Ascending aorta (tissue), 2 donors: ENCODE measurements at regions not wholly inside any gene's neighbourhood (a gene's known extent, or its start where the extent isn't known, plus 50 kb on each side); places are given as distances from the start of the nearest gene placed in this dataset.
A peak's percentile ranks its signal among the peaks of the same experiment; 100 is the strongest.
"Not testable (repeated sequence)": the region's sequence is repeated elsewhere in the genome, so short reads cannot be mapped to it uniquely, and the experiment has no call there.

ENCODE experiments used
- DNase-seq, 2 donors: peaks; one replicate each; pipeline ENCODE4 v3.0.0-alpha.2; 2019; ENCODE audit warnings: low spot score in 2 of 2
- H3K27ac ChIP-seq, 2 donors: fragments of 200-600 bp; sonication (generic); one replicate each; pipeline ENCODE4 v1.5.1; 2016 to 2017; ENCODE audit warnings: mild to moderate bottlenecking in 1 of 2
- H3K27me3 ChIP-seq: fragments of 200-600 bp; sonication (generic); one replicate; pipeline ENCODE4 v1.5.1; 2017
- H3K36me3 ChIP-seq, 2 donors: fragments of 200-600 bp; sonication (generic); one replicate each; pipeline ENCODE4 v1.5.1; 2016
- H3K4me1 ChIP-seq, 2 donors: fragments of 200-600 bp; sonication (generic); one replicate each; pipeline ENCODE4 v1.5.1; 2016 to 2017; ENCODE audit warnings: mild to moderate bottlenecking in 1 of 2
- H3K4me3 ChIP-seq, 2 donors: fragments of 200-600 bp; sonication (generic); one replicate each; pipeline ENCODE4 v1.5.1; 2016 to 2017; ENCODE audit warnings: mild to moderate bottlenecking in 1 of 2
- H3K9me3 ChIP-seq, 2 donors: fragments of 200-600 bp; sonication (generic); one replicate each; pipeline ENCODE4 v1.5.1; 2016
- CTCF ChIP-seq, 3 experiments: fragments of 200-600 bp in 2 of 3; fragments of 450-650 bp in 1 of 3; sonication (generic) in 2 of 3; IDR thresholded peaks; one replicate each; pipeline ENCODE4 v1.5.1; 2016 to 2019; ENCODE audit warnings: antibody characterized with exemption in 3 of 3, mild to moderate bottlenecking in 1 of 3, moderate library complexity in 1 of 3
- intact Hi-C: fragments of 100-400 bp; cut with DNase I; formaldehyde crosslinking; loops from one replicate; pipeline ENCODE4 v1.15.1; 2023

- Histone ChIP-seq H3K27ac (no peak overlapping the region), H3K9me3 (no peaks in the 10 kb centered on the region), H3K4me1 (peaks cover 0 to 17% of the 10 kb centered on the region in 2 donors), H3K36me3 (no peaks in the 10 kb centered on the region), H3K27me3 (no peaks in the 10 kb centered on the region), H3K4me3 (no peak overlapping the region)
- DNase-seq, result no peak
- no peak for TF ChIP-seq CTCF (IDR thresholded peaks at IDR 0.05)
- intact Hi-C loops, result no loop called here
These were observed 91.8 kb upstream of the SERTAD2 start for GRCh38 chr2:64745562-64745961.

- intact Hi-C loops, H3K27me3 ChIP-seq, H3K36me3 ChIP-seq, H3K4me3 ChIP-seq, H3K9me3 ChIP-seq, DNase-seq: not testable (repeated sequence)
- H3K27ac ChIP-seq, result peak overlapping the region in 1 of 2 donors; percentile 98
- peaks cover 0 to 20% of the 10 kb centered on the region in 2 donors for H3K4me1 ChIP-seq
These were observed 94.0 kb upstream of the SERTAD2 start for GRCh38 chr2:64747690-64748091.

- TF ChIP-seq CTCF (IDR thresholded peaks at IDR 0.05), result no peak
- peak overlapping the region; percentile 96 to 98 for H3K27ac ChIP-seq
- H3K36me3 ChIP-seq, result no peaks in the 10 kb centered on the region
- no peaks in the 10 kb centered on the region for H3K9me3 ChIP-seq
- intact Hi-C loops, result no loop called here
- H3K4me3 ChIP-seq, result peak overlapping the region in 1 of 2 donors; percentile 90
- peaks cover 0 to 20% of the 10 kb centered on the region in 2 donors for H3K4me1 ChIP-seq
- no peak for DNase-seq
- no peaks in the 10 kb centered on the region for H3K27me3 ChIP-seq
These were observed 94.4 kb upstream of the SERTAD2 start for GRCh38 chr2:64748147-64748546.

- peaks cover 0 to 20% of the 10 kb centered on the region in 2 donors for H3K4me1 ChIP-seq
- TF ChIP-seq CTCF (IDR thresholded peaks at IDR 0.05), result no peak
- H3K4me3 ChIP-seq, result peak overlapping the region; percentile 87 to 90
- no peak for DNase-seq
- no peaks in the 10 kb centered on the region for H3K36me3 ChIP-seq
- intact Hi-C loops, result no loop called here
- no peaks in the 10 kb centered on the region for H3K9me3 ChIP-seq
- peak overlapping the region; percentile 96 to 98 for H3K27ac ChIP-seq
- no peaks in the 10 kb centered on the region for H3K27me3 ChIP-seq
These were observed 94.8 kb upstream of the SERTAD2 start for GRCh38 chr2:64748561-64748960.

- H3K27ac ChIP-seq, result peak overlapping the region; percentile 96 to 98
- no peaks in the 10 kb centered on the region for H3K36me3 ChIP-seq
- peaks cover 0 to 18% of the 10 kb centered on the region in 2 donors for H3K4me1 ChIP-seq
- no peak for DNase-seq
- H3K4me3 ChIP-seq, result peak overlapping the region; percentile 87 to 90
- no peaks in the 10 kb centered on the region for H3K27me3 ChIP-seq
- TF ChIP-seq CTCF (IDR thresholded peaks at IDR 0.05), result peak in 1 of 3 experiments; percentile 12
- intact Hi-C loops, result no loop called here
- H3K9me3 ChIP-seq, result no peaks in the 10 kb centered on the region
These were observed 95.7 kb upstream of the SERTAD2 start for GRCh38 chr2:64749446-64749845.

GRCh38 chr2:64750001-64750816 lies 96.5 kb upstream of the SERTAD2 start:
- Histone ChIP-seq H3K9me3 (no peaks in the 10 kb centered on the region), H3K36me3 (no peaks in the 10 kb centered on the region), H3K4me3 (peak overlapping the region; percentile 87 to 90), H3K4me1 (peaks cover 0 to 18% of the 10 kb centered on the region in 2 donors), H3K27me3 (no peaks in the 10 kb centered on the region), H3K27ac (peak overlapping the region; percentile 96 to 98)
- intact Hi-C loops, result loop anchor here (2.0 to 10.0 kb wide), 5 partner anchors 53 to 687 kb away; partner anchors contain the start of genes AFTPH and LGALSL
- peak in 1 of 2 donors; percentile 79 for DNase-seq
- TF ChIP-seq CTCF (IDR thresholded peaks at IDR 0.05), result peak in 1 of 3 experiments; percentile 8
